ENCODE measurements at regions not wholly inside any gene's neighbourhood (a gene's known extent, or its start where the extent isn't known, plus 50 kb on each side); places are given as distances from the start of the nearest gene placed in this dataset.

DNA sequence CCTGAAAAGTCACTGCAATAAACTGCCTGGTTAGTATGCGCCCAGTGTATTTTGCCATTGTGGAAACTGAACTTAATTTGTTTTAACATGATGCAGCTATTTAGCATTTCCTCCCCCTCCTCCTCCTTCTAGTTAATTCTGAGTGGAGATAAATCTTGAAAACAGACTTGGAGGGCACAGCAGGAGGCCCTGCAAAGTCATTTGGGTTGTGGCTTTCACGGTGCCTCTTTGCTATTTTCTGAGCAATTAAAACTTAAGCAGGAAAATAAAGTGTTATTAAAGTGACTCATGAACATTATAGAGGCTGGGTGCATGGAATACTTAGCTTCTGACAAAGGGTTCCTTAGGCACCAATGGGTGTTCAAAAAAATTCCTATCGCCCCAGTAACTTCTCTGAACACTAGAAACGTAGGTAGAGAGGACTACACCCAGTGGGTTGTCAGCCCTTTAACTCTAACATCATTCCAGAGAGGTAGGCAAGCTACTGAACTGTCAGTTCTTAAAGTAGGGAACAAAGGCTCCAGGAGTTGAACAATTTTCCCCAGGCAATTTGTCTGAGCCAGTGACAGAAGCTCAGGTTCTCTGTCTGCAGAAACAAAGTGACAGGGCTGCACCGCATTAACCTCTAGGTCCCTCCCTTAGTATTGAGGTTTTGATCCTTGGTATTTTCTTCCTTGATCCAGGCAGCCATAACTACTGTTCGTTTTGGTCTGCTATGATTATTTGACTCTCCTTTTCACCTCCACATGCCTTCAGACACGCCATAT is 158.3 kb upstream of the KIT start:
- Mint-ChIP-seq H3K4me3 (no peak overlapping the region), H3K4me1 (no peaks in the 10 kb centered on the region), H3K27ac (no peak overlapping the region), H3K27me3 (peaks cover 6% of the 10 kb centered on the region), H3K9me3 (ENCODE audit: insufficient read depth) (no peaks in the 10 kb centered on the region)
- no peaks in the 10 kb centered on the region for H4K20me1 ChIP-seq (ENCODE audit: control insufficient read depth, insufficient read depth, low read length, poor library complexity, severe bottlenecking)
- TF ChIP-seq EZH2 (IDR thresholded peaks at IDR 0.05; ENCODE audit: borderline replicate concordance, insufficient read depth, low read depth, low read length, poor library complexity, severe bottlenecking), result no peak
- TF ChIP-seq, protein P1, sequence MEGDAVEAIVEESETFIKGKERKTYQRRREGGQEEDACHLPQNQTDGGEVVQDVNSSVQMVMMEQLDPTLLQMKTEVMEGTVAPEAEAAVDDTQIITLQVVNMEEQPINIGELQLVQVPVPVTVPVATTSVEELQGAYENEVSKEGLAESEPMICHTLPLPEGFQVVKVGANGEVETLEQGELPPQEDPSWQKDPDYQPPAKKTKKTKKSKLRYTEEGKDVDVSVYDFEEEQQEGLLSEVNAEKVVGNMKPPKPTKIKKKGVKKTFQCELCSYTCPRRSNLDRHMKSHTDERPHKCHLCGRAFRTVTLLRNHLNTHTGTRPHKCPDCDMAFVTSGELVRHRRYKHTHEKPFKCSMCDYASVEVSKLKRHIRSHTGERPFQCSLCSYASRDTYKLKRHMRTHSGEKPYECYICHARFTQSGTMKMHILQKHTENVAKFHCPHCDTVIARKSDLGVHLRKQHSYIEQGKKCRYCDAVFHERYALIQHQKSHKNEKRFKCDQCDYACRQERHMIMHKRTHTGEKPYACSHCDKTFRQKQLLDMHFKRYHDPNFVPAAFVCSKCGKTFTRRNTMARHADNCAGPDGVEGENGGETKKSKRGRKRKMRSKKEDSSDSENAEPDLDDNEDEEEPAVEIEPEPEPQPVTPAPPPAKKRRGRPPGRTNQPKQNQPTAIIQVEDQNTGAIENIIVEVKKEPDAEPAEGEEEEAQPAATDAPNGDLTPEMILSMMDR (IDR thresholded peaks at IDR 0.05), result no peak
- H3K9ac ChIP-seq (ENCODE audit: low read length), result no peak overlapping the region
- intact Hi-C loops (cut with micrococcal nuclease), result no loop called here
- H2AFZ ChIP-seq (ENCODE audit: insufficient read depth, low read depth, low read length, poor library complexity, severe bottlenecking), result no peak overlapping the region
- H3K4me2 ChIP-seq (replicated peaks; ENCODE audit: low read depth, low read length, poor library complexity, severe bottlenecking), result no peak overlapping the region
- no peak for ATAC-seq (ENCODE audit: low read depth)
- ChIA-PET CTCF (no interaction called here), POLR2A (no interaction called here)
- H3K27me3 ChIP-seq (replicated peaks in 1 of 4; ENCODE audit: control extremely low read depth in 1 of 4, control insufficient read depth in 3 of 4, insufficient read depth in 4 of 4, low read length in 3 of 4), result peaks cover 0 to 3% (median 0%) of the 10 kb centered on the region in 4 experiments
- H3K79me2 ChIP-seq (ENCODE audit: control insufficient read depth, insufficient read depth, low read length), result no peaks in the 10 kb centered on the region
- no peak overlapping the region for H3K4me3 ChIP-seq (ENCODE audit: control extremely low read depth in 1 of 5, extremely low read depth in 1 of 5, insufficient read depth in 1 of 5, low read depth in 2 of 5, low read length in 4 of 5)
- H3K36me3 ChIP-seq (replicated peaks in 1 of 2; ENCODE audit: control extremely low read depth in 1 of 2, control insufficient read depth in 1 of 2, extremely low read depth in 1 of 2, insufficient read depth in 2 of 2, low read length in 1 of 2), result no peaks in the 10 kb centered on the region
- no peak overlapping the region for H3K27ac ChIP-seq (ENCODE audit: low read length in 2 of 2)
- 57% methylated on average over 6 of the region's 7 CpGs for WGBS (ENCODE audit: insufficient coverage)
- DNase-seq, result no peak
- H3K4me1 ChIP-seq (ENCODE audit: control insufficient read depth in 2 of 2, insufficient read depth in 2 of 2, low read length in 2 of 2), result no peaks in the 10 kb centered on the region
- H3K9me3 ChIP-seq (ENCODE audit: control extremely low read depth in 1 of 3, control insufficient read depth in 2 of 3, insufficient read depth in 1 of 3, low read length in 2 of 3), result no peaks in the 10 kb centered on the region

DNA sequence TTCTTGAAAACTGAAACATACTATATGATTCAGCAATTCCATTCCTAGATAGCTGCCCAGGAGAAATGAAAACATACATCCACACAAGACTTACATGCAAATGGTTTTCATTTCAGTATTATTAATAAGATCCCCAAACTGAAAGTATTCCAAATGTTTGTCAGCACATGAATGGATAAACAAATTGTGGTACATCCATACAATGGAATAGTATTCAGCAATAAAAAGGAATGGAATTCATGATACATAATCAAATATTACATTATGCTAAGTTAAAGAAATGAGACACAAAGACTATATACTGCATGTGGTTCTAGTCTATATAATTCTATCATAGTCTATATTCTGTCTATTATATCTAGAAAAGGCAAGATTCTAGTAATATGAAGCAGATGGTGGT is 152.4 kb upstream of the KIT start:
- no peak for DNase-seq
- Histone ChIP-seq H3K4me1 (ENCODE audit: control insufficient read depth in 2 of 2, insufficient read depth in 2 of 2, low read length in 2 of 2) (no peaks in the 10 kb centered on the region), H3K79me2 (ENCODE audit: control insufficient read depth, insufficient read depth, low read length) (no peaks in the 10 kb centered on the region), H2AFZ (ENCODE audit: insufficient read depth, low read depth, low read length, poor library complexity, severe bottlenecking) (no peak overlapping the region), H3K36me3 (replicated peaks in 1 of 2; ENCODE audit: control extremely low read depth in 1 of 2, control insufficient read depth in 1 of 2, extremely low read depth in 1 of 2, insufficient read depth in 2 of 2, low read length in 1 of 2) (no peaks in the 10 kb centered on the region), H3K4me3 (ENCODE audit: control extremely low read depth in 1 of 5, extremely low read depth in 1 of 5, insufficient read depth in 1 of 5, low read depth in 2 of 5, low read length in 4 of 5) (no peak overlapping the region), H3K9ac (ENCODE audit: low read length) (no peak overlapping the region), H4K20me1 (ENCODE audit: control insufficient read depth, insufficient read depth, low read length, poor library complexity, severe bottlenecking) (no peaks in the 10 kb centered on the region), H3K27ac (ENCODE audit: low read length in 2 of 2) (no peak overlapping the region), H3K4me2 (replicated peaks; ENCODE audit: low read depth, low read length, poor library complexity, severe bottlenecking) (no peak overlapping the region), H3K9me3 (ENCODE audit: control extremely low read depth in 1 of 3, control insufficient read depth in 2 of 3, insufficient read depth in 1 of 3, low read length in 2 of 3) (peaks cover 0 to 2% (median 0%) of the 10 kb centered on the region in 3 donors), H3K27me3 (replicated peaks in 1 of 4; ENCODE audit: control extremely low read depth in 1 of 4, control insufficient read depth in 3 of 4, insufficient read depth in 4 of 4, low read length in 3 of 4) (peaks cover 0 to 3% (median 0%) of the 10 kb centered on the region in 4 experiments)
- Mint-ChIP-seq H3K4me1 (no peaks in the 10 kb centered on the region), H3K27ac (no peak overlapping the region), H3K27me3 (no peaks in the 10 kb centered on the region), H3K4me3 (no peak overlapping the region), H3K9me3 (ENCODE audit: insufficient read depth) (peaks cover 2% of the 10 kb centered on the region)
- ChIA-PET CTCF (no interaction called here), POLR2A (no interaction called here)
- no peak for ATAC-seq (ENCODE audit: low read depth)
- intact Hi-C loops (cut with micrococcal nuclease), result no loop called here
- TF ChIP-seq, protein P1 (IDR thresholded peaks at IDR 0.05), result no peak
- TF ChIP-seq EZH2 (IDR thresholded peaks at IDR 0.05; ENCODE audit: borderline replicate concordance, insufficient read depth, low read depth, low read length, poor library complexity, severe bottlenecking), result no peak

All from B cell (primary cell).